HL-60 (cell line): ENCODE measurements at regions not wholly inside any gene's neighbourhood (a gene's known extent, or its start where the extent isn't known, plus 50 kb on each side); places are given as distances from the start of the nearest gene placed in this dataset.

Source experiments
- GABPA ChIP-seq: IDR thresholded peaks from 2 replicates; pipeline ENCODE4 v1.6.1; 2012; ENCODE audit warnings: low read depth
- POLR2AphosphoS5 ChIP-seq: IDR thresholded peaks from 2 replicates; pipeline ENCODE4 v1.6.1; 2012; ENCODE audit warnings: low read depth
- SPI1 ChIP-seq: IDR thresholded peaks from 2 replicates; pipeline ENCODE4 v1.6.1; 2012; ENCODE audit warnings: low read depth, mild to moderate bottlenecking, borderline replicate concordance
- TF ChIP-seq, protein P1 (sequence below): IDR thresholded peaks from one replicate; pipeline ENCODE4 v1.5.1; 2011; ENCODE audit warnings: low read length, control low read depth, inconsistent platforms; ENCODE audit not compliant: insufficient read depth

DNA sequence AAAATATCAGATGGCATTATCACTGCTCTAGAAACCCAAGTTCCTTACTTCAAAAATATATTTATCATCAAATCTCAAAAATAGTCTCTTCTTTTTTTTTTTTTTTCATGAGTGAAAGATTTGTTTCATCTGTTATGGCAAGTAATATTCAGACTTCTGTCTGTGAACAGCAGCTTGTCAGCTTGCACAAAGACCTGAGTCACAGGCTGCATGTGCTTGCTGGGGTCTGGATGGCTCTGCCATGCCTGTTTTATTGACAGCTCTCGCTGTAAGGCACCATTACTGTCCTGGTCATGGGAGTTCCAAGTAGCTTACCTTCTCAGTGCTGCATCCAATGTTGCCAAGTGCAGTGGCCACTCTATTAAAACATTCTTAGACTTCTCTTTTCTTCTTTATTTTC, 456.4 kb downstream of the GADD45G start:
- TF ChIP-seq, protein P1, sequence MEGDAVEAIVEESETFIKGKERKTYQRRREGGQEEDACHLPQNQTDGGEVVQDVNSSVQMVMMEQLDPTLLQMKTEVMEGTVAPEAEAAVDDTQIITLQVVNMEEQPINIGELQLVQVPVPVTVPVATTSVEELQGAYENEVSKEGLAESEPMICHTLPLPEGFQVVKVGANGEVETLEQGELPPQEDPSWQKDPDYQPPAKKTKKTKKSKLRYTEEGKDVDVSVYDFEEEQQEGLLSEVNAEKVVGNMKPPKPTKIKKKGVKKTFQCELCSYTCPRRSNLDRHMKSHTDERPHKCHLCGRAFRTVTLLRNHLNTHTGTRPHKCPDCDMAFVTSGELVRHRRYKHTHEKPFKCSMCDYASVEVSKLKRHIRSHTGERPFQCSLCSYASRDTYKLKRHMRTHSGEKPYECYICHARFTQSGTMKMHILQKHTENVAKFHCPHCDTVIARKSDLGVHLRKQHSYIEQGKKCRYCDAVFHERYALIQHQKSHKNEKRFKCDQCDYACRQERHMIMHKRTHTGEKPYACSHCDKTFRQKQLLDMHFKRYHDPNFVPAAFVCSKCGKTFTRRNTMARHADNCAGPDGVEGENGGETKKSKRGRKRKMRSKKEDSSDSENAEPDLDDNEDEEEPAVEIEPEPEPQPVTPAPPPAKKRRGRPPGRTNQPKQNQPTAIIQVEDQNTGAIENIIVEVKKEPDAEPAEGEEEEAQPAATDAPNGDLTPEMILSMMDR = no peak
- TF ChIP-seq POLR2AphosphoS5 (no peak), GABPA (no peak), SPI1 (no peak)
